K562 (cell line): ENCODE measurements at regions not wholly inside any gene's neighbourhood (a gene's known extent, or its start where the extent isn't known, plus 50 kb on each side); places are given as distances from the start of the nearest gene placed in this dataset.

Experiments used
- ATAC-seq: fragments of 200-7000 bp; cut with Tn5 transposase; 3 replicates; pipeline ENCODE4 v1.9.1; 2020; ENCODE audit warnings: moderate library complexity
- BruUV-seq: library from RNA; stranded (reverse); fragments of 400-500 nt; replicated peaks from 2 replicates; lab custom pipeline; 2021; lab: Mats Ljungman, UMichigan
- CTCF ChIA-PET: fragments of 300-600 bp; formaldehyde crosslinking; extraction: SDS; loops from one replicate; lab custom pipeline; 2021; ENCODE audit warnings: low intra/inter-chr PET ratio; lab: Yijun Ruan, JAX
- POLR2A ChIA-PET: fragments of 300-600, 350-650 bp; sonication (Branson Sonifier 250); formaldehyde crosslinking; extraction: SDS; loops from one replicate; lab custom pipeline; 2021; ENCODE audit warnings: antibody characterized with exemption, inconsistent platforms; lab: Yijun Ruan, JAX
- DNase-seq, 4 experiments: peaks; one replicate each; pipeline versions ENCODE4 v3.0.0 to v3.0.0-alpha.2; 2011 to 2018; ENCODE audit warnings: low spot score in 3 of 4, mixed read lengths in 3 of 4; ENCODE audit errors: extremely low read depth in 1 of 4
- FAIRE-seq: peaks from 2 replicates; lab custom pipeline; 2011; peaks lifted over from hg19 to GRCh38; lab: Jason Lieb, UNC
- H2AFZ ChIP-seq: 2 replicates; pipeline ENCODE4 v1.6.0; 2011; ENCODE audit warnings: low read depth, low read length, control low read depth, inconsistent platforms
- H3K27ac ChIP-seq: fragments of 200-600 bp; 3 replicates; pipeline ENCODE4 v1.8.0; 2011; ENCODE audit warnings: low read depth, mild to moderate bottlenecking, control low read depth, inconsistent platforms, low read length, moderate library complexity, mixed read lengths; ENCODE audit errors: extremely low read depth
- H3K27me3 ChIP-seq, 2 experiments: fragments of 300-600 bp in 1 of 2; 2 replicates in 1 of 2; 3 replicates in 1 of 2; pipeline versions ENCODE4 v1.6.0 to v1.8.0; 2011; ENCODE audit warnings: inconsistent platforms in 2 of 2, low read length in 2 of 2, mild to moderate bottlenecking in 1 of 2, mixed read lengths in 1 of 2, moderate library complexity in 1 of 2; ENCODE audit not compliant: control insufficient read depth in 2 of 2, insufficient read depth in 2 of 2
- H3K36me3 ChIP-seq: fragments of 300-600 bp; 3 replicates; pipeline ENCODE4 v1.8.0; 2011; ENCODE audit warnings: mild to moderate bottlenecking, low read length, inconsistent platforms; ENCODE audit not compliant: control insufficient read depth, insufficient read depth
- H3K4me1 ChIP-seq, 2 experiments: fragments of 200-600 bp in 1 of 2; replicated peaks in 1 of 2; 2 replicates in 1 of 2; 3 replicates in 1 of 2; pipeline versions ENCODE4 v1.5.1 to v1.8.0; 2011; ENCODE audit warnings: inconsistent platforms in 2 of 2, low read length in 2 of 2, mild to moderate bottlenecking in 1 of 2, mixed read lengths in 1 of 2, moderate library complexity in 1 of 2; ENCODE audit not compliant: control insufficient read depth in 2 of 2, insufficient read depth in 2 of 2
- H3K4me2 ChIP-seq: 2 replicates; pipeline ENCODE4 v1.6.1; 2011; ENCODE audit warnings: low read length, control low read depth, inconsistent platforms, mixed read lengths; ENCODE audit not compliant: insufficient read depth
- H3K4me3 ChIP-seq: fragments of 200-600 bp; sonication (generic), shearing (Covaris generic); 2 replicates; pipeline ENCODE4 v1.5.1; 2016; ENCODE audit warnings: control low read depth, inconsistent platforms
- H3K79me2 ChIP-seq: fragments of 200-600 bp; 3 replicates; pipeline ENCODE4 v1.8.0; 2011; ENCODE audit warnings: low read length, inconsistent platforms; ENCODE audit not compliant: control insufficient read depth, insufficient read depth
- H3K9ac ChIP-seq, 2 experiments: 2 replicates each; pipeline versions ENCODE4 v1.6.0 to v1.6.1; 2011; ENCODE audit warnings: low read depth in 2 of 2, low read length in 2 of 2, control low read depth in 1 of 2, inconsistent platforms in 1 of 2, mild to moderate bottlenecking in 1 of 2, mixed read lengths in 1 of 2; ENCODE audit not compliant: insufficient read depth in 1 of 2
- H3K9me1 ChIP-seq: one replicate; pipeline ENCODE4 v1.6.0; 2011; ENCODE audit warnings: inconsistent platforms, mild to moderate bottlenecking, low read length, moderate library complexity; ENCODE audit not compliant: control insufficient read depth, insufficient read depth
- H3K9me3 ChIP-seq: replicated peaks from 2 replicates; pipeline ENCODE4 v1.5.1; 2011; ENCODE audit warnings: low read depth, low read length, inconsistent platforms; ENCODE audit not compliant: control insufficient read depth, insufficient read depth
- H4K20me1 ChIP-seq: replicated peaks from 2 replicates; pipeline ENCODE4 v1.6.1; 2011; ENCODE audit warnings: low read length, inconsistent platforms, mixed read lengths; ENCODE audit not compliant: control insufficient read depth, insufficient read depth
- CEBPB ChIP-seq: fragments of 450-650 bp; IDR thresholded peaks from 2 replicates; pipeline ENCODE4 v1.6.1; 2016; ENCODE audit warnings: missing genetic modification characterization, missing compliant biosample characterization
- HMBOX1 ChIP-seq: sonication (generic); IDR thresholded peaks from 2 replicates; pipeline ENCODE4 v1.6.1; 2016
- MBD1 ChIP-seq: fragments of 250-450 bp; sonication (Bioruptor Pico); IDR thresholded peaks from 2 replicates; pipeline ENCODE4 v1.8.0; 2022; ENCODE audit warnings: inconsistent platforms
- NFIX ChIP-seq: fragments of 250-450 bp; sonication (Bioruptor Pico); IDR thresholded peaks from 2 replicates; pipeline ENCODE4 v1.4.0; 2020; ENCODE audit warnings: low read depth, mild to moderate bottlenecking, moderate library complexity
- SIN3A ChIP-seq, 2 experiments: fragments of 150-350 bp in 1 of 2; IDR thresholded peaks; 2 replicates each; pipeline ENCODE4 v1.6.1; 2011 to 2016; ENCODE audit warnings: borderline replicate concordance in 2 of 2, low read depth in 2 of 2, low read length in 2 of 2, mild to moderate bottlenecking in 2 of 2, moderate library complexity in 2 of 2; ENCODE audit not compliant: control insufficient read depth in 1 of 2
- SIRT6 ChIP-seq: IDR thresholded peaks from one replicate; pipeline ENCODE4 v1.6.1; 2012; ENCODE audit warnings: low read depth, mild to moderate bottlenecking, control low read depth, inconsistent platforms, low read length, moderate library complexity
- SMAD1 ChIP-seq: fragments of 150-350 bp; IDR thresholded peaks from 2 replicates; pipeline ENCODE4 v1.6.1; 2014; ENCODE audit warnings: low read length, low read depth; ENCODE audit not compliant: partially characterized antibody
- ZKSCAN8 ChIP-seq: fragments of 200-800 bp; sonication (Bioruptor generic); IDR thresholded peaks from 2 replicates; pipeline ENCODE4 v1.6.1; 2016; ENCODE audit warnings: missing genetic modification characterization, missing compliant biosample characterization
- ZNF3 ChIP-seq: fragments of 250-450 bp; sonication (Bioruptor Pico); IDR thresholded peaks from 2 replicates; pipeline ENCODE4 v1.5.0; 2021; ENCODE audit warnings: mild to moderate bottlenecking, moderate library complexity
- ZNF311 ChIP-seq: fragments of 250-450 bp; sonication (Bioruptor Pico); IDR thresholded peaks from 2 replicates; pipeline ENCODE4 v1.4.0; 2020; ENCODE audit warnings: mild to moderate bottlenecking, moderate library complexity
- WGBS: fragments of 100-300 bp; shearing (Covaris generic); methylation state at CpG from one replicate; pipeline ENCODE4 v1.1.6; 2016; ENCODE audit warnings: low coverage, mixed read lengths; ENCODE audit not compliant: insufficient coverage; ENCODE audit errors: missing lambda C conversion rate; 5-methylcytosine and 5-hydroxymethylcytosine counted together
- in situ Hi-C: fragments of 300-500 bp; cut with MboI; formaldehyde crosslinking; loops from 4 replicates; pipeline ENCODE4 v1.15.0; 2018; ENCODE audit warnings: inconsistent platforms, mixed read lengths
- intact Hi-C: fragments of 100-400 bp; cut with micrococcal nuclease; formaldehyde crosslinking; loops from 2 replicates; pipeline ENCODE4 v1.14.2; 2022
- TF ChIP-seq, protein P1 (sequence below): sonication (generic); formaldehyde crosslinking; IDR thresholded peaks from 2 replicates; pipeline ENCODE4 v1.8.0; 2023; ENCODE audit warnings: mild to moderate bottlenecking, missing genetic modification reagents

GRCh38 chr2:67881816-67882215 is 181.0 kb downstream of the C1D start:
- no TSS peak for BruUV-seq
- Histone ChIP-seq H3K36me3 (no peaks in the 10 kb centered on the region), H3K4me2 (no peak overlapping the region), H3K9me3 (no peaks in the 10 kb centered on the region), H3K4me1 (no peaks in the 10 kb centered on the region), H3K27ac (no peak overlapping the region), H3K9me1 (no peaks in the 10 kb centered on the region), H4K20me1 (no peaks in the 10 kb centered on the region), H3K4me3 (no peak overlapping the region), H3K9ac (no peak overlapping the region), H3K27me3 (no peaks in the 10 kb centered on the region; a peak in 1 of 5 replicates), H3K79me2 (no peaks in the 10 kb centered on the region), H2AFZ (no peak overlapping the region)
- ATAC-seq: no peak
- in situ Hi-C loops: no loop called here
- CTCF ChIA-PET: no interaction called here
- no peak for FAIRE-seq
- intact Hi-C loops: no loop called here
- WGBS: 3% methylated on average over 4 of the region's 4 CpGs
- POLR2A ChIA-PET: interaction anchor here (0.6 kb wide), 1 partner anchor 564 kb away, joined by 3 read pairs; no protein-coding TSS in a partner anchor
- no peak for DNase-seq
- no peak for TF ChIP-seq ZKSCAN8 (CRISPR knock-in tag)
- TF ChIP-seq, protein P1, sequence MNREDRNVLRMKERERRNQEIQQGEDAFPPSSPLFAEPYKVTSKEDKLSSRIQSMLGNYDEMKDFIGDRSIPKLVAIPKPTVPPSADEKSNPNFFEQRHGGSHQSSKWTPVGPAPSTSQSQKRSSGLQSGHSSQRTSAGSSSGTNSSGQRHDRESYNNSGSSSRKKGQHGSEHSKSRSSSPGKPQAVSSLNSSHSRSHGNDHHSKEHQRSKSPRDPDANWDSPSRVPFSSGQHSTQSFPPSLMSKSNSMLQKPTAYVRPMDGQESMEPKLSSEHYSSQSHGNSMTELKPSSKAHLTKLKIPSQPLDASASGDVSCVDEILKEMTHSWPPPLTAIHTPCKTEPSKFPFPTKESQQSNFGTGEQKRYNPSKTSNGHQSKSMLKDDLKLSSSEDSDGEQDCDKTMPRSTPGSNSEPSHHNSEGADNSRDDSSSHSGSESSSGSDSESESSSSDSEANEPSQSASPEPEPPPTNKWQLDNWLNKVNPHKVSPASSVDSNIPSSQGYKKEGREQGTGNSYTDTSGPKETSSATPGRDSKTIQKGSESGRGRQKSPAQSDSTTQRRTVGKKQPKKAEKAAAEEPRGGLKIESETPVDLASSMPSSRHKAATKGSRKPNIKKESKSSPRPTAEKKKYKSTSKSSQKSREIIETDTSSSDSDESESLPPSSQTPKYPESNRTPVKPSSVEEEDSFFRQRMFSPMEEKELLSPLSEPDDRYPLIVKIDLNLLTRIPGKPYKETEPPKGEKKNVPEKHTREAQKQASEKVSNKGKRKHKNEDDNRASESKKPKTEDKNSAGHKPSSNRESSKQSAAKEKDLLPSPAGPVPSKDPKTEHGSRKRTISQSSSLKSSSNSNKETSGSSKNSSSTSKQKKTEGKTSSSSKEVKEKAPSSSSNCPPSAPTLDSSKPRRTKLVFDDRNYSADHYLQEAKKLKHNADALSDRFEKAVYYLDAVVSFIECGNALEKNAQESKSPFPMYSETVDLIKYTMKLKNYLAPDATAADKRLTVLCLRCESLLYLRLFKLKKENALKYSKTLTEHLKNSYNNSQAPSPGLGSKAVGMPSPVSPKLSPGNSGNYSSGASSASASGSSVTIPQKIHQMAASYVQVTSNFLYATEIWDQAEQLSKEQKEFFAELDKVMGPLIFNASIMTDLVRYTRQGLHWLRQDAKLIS (CRISPR knock-in tag): no peak
- no peak for TF ChIP-seq MBD1 (CRISPR knock-in tag)
- TF ChIP-seq SIRT6: no peak
- TF ChIP-seq CEBPB: no peak
- TF ChIP-seq SMAD1: no peak
- TF ChIP-seq SIN3A (IDR thresholded peaks at IDR 0.05; ENCODE audit: borderline replicate concordance in 2 of 2, control insufficient read depth in 1 of 2, low read depth in 2 of 2, low read length in 2 of 2): no peak
- no peak for TF ChIP-seq NFIX (CRISPR knock-in tag)
- no peak for TF ChIP-seq ZNF311 (CRISPR knock-in tag)
- TF ChIP-seq ZNF3 (CRISPR knock-in tag): no peak
- TF ChIP-seq HMBOX1: no peak
